ENCODE measurements at regions not wholly inside any gene's neighbourhood (a gene's known extent, or its start where the extent isn't known, plus 50 kb on each side); places are given as distances from the start of the nearest gene placed in this dataset.
"Not testable (repeated sequence)": the region's sequence is repeated elsewhere in the genome, so short reads cannot be mapped to it uniquely, and the experiment has no call there.

DNA sequence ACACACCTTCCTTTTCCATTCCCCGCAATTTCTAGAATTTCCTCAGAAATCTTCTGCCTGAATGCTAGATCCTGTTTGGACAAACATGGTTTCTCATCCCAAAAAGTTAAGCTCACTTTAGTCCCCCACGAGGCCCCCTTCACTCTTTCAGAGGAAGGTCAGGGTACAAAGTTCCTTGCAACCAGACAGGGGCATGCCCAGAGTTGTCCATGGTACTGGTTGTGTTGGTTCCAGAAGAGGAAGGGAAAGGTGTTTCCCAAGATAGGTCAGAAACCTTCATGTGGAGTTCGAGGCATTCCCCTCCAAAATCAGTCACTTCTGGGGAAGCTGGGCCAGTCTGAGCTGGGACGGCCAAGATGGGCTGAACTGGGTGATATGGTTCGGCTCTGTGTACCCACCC lies 167.6 kb upstream of the MAFB start:
- DNase-seq (ENCODE audit: low read depth) = no peak

GRCh38 chr20:40860487-40860902 lies 168.1 kb upstream of the TOP1 start:
- DNase-seq (ENCODE audit: low read depth) = peak; percentile 94

DNA sequence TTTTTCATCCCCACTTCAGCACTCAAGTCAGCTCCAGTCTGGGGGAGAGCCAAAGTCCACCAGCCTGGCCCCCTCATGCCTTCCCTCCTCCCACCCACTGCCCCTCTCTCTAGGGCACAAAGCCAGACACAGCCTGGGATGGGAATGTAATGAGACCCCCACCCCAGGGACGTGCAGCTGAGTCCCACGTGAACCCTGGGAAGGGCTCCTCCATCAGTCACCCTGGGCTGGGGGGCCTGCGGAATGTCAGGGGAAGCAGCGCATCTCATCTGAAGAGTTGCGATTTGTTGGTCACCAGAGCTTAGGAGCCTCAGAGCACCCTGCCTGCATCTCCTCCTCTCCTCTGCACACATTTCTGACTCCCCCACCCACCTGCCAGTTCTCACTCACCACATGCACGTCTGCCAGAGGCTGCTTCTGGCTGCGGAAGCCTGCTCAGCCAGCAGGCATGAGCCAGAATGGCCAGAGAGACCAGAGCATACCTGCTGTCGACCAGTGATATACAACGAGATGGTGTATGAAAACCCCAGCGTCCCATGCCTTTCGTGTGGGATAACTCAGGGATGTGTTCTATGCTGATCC lies 167.1 kb upstream of the TOP1 start:
- no peak for DNase-seq (ENCODE audit: low read depth)

DNA sequence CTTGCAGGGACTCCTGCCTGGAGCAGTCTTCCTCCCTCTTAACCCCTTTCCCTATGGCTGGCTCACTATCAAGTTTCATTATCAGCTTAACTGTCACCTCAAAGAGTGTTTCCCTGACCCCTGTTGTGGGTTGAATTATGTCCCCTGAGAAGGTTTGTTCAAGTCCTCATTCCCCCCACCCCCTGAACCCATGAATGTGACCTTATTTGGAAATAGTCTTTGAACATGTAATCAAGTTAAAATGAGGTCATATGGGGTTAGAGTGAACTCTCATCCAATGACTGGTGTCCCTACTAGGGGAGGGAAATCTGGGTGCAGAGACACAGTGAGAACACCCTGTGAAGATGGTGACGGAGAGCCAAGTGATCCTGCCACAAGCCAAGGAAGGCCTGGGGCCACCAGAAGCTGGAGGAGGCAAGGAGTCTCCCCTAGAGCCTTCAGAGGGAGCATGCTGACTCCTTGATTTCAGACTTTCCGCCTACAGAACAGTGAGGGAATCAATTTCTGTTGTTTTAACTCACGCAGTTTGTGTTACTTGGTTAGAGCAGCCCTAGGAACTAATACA lies 165.2 kb upstream of the TOP1 start:
- DNase-seq (ENCODE audit: low read depth) = no peak

GRCh38 chr20:40864470-40864869 lies 164.2 kb upstream of the TOP1 start:
- DNase-seq (ENCODE audit: low read depth) = no peak

- DNase-seq (ENCODE audit: low read depth) = peak; percentile 69
Measured at GRCh38 chr20:40865095-40865494, 163.5 kb upstream of the TOP1 start.

DNA sequence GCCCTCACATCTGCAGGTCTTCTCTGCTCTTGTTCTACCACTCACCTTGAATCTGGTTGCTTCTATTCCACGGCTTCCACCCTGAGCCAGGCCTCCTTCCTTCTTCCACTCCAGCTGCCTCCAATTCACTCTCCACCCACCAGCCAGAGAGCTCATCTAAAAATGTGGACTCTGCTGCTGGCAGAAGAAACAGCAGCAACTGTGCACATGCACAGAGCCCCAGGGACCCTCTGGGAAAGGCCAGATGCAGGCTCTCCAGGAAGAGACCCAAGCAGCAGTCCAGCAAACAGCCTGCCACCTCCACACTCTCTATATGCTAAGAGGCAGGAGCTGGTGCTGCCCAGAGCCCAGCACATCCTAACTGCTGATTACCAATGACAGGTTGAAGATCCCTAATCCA lies 162.6 kb upstream of the TOP1 start:
- DNase-seq (ENCODE audit: low read depth) = no peak

DNA sequence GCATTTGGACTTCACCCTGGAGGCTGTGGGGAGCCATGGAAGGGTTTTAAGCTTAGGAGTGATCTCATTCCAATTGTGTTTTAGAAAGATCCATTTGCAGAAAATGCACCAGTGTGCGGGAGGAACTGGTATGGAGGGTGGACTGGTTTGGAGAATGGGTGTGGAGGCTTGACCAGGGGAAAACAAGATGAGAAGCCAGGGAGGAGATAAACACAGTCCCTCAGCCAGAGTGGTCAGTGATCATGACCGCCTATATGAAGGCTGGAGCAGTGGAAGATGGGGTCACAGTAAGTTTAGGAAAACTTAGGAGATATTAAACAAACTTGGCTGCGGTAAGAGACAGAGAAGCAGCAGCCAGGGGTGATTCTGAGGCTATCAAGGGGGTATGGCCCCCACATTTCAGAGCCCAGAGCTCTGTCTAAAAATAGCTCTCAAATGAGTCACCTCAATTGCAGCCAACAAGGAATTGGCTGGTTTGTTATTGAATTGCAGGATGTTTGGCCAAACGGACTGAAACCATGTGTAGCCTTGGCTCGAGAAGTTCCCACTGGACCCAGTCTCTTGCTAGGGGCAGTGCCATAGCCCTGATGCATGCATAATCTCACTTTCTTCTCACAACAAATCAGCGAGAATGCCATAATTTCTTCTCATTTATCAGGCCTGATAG lies 159.9 kb upstream of the TOP1 start:
- DNase-seq (ENCODE audit: low read depth) = peak; percentile 96

GRCh38 chr20:40869218-40870147 lies 159.1 kb upstream of the TOP1 start:
- DNase-seq (ENCODE audit: low read depth) = no peak

DNA sequence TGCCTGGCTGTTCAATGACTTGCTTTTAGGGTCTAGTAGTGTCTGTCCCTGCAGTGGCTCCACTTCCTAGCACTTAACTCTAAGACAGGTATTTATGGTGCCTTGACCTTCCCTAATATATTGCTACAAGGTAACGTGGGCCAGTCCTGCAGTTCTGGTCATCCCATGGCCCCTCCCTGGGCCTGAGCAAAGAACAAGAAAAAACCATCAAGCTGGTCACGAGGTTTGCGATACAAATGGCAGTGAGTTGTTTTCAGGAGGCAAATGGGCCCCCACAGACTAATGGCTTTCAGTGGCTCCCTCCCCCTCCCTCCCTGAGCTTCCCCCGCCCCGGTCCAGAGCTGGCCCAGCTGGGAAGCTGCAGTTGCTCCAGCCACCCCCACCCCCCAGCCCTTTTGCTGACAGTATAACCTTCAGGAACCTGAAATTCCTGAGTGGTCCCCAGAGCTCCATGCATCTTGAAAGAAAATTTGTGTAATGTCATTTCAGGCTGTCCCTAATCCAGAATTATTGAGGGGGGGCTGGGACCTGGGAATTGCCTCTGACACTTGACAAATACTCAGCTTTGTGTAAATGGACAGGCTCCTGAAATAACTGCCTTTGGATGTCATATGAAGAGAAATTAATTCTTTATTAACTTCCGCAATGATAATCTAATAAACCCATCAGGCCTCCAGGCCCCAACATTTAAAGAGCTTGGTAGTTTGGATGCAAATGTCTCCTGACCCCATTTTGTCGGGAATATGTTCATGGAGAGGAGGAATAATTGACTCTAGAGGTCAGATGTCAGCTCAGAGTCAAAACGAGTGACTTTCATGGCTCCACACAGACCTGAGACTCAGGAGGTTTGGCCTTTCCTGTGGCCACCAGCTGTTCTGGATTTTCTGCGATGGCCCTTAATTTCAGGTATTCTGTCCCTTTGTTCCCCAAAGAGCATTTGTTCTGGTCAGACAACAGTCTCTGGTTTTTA lies 153.2 kb upstream of the TOP1 start:
- DNase-seq (ENCODE audit: low read depth) = no peak

DNA sequence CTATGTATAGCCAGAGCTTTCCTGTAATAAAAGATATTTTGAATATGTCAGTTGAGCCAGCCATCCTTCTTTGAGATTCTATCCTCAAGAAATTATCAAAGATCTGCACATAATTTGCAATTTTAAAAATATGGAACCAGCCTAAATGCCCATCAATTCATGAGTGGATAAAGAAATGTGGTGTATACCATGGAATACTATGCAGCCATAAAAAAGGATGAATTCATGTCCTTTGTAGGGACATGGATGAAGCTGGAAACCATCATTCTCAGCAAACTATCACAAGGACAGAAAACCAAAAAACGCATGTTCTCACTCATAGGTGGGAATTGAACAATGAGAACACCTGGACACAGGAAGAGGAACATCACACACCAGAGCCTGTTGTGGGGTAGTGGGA lies 150.5 kb upstream of the TOP1 start:
- not testable (repeated sequence) for DNase-seq (ENCODE audit: low read depth)

DNA sequence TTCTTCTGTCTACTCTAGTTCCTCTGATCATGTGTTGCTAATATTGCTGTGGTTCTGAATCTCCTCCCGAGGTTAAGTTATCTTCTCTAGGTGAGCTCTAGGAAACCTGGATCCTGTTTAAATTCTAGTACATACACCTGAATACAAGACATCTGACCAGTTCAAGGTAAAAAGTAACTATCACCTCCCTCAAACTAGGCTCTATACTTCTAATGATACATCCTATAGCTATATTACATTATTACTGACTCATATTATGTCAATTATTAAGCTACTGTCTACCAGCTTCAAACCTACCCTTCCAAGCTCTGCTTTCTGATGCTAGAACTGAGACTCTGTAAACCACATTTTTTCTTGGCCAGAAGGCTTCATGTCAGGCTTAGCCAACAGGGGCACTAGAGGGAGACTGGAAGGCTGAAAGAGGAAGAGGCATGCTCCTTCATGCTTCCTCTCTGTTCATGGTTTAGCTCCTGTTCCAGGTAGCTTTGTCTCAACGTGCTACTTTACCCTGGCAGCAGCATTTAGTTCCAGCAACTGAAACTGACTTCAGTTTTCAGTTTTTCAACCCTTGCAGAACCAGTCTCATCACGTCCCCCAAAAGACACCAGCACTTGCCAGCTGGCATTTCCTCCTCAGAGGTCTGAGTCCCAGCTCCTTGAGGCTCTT lies 148.4 kb upstream of the TOP1 start:
- DNase-seq (ENCODE audit: low read depth) = no peak

DNA sequence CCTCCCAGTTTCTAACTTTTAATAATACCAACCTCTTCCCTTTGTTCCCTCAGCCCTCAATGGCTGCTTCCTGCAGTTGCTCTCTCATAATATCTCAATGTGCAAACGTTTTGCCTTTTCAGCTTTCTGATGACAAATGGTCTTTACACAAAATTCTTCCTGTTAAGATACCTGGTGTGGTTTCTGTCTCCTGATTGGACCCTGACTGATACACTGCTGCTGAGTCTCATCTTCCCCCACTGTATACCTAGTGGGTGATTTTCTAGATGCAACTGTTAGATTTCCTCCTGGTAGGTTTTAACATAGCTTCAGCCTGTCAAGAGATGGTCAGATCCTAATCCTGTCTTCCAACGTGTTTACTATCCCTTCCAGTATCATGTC lies 147.9 kb upstream of the TOP1 start:
- no peak for DNase-seq (ENCODE audit: low read depth)

DNA sequence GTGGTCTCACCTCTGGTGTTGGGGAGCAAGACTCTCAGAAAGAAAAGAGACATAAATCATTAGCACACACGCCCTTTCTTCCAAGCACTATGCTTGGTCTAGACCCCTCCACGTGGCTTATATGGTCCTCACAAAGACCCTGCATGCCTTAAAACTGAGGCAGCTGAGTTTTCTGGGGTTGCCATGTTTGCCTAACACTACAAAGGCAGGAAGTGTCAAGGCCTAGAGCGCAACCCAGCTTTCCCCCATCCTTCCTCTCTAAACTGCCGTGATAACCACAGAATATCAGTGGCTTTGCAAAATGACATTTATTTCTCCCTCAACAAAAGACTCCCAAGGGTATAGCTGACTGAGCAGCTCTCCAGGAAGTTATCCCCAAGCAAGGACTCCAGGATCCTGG lies 146.5 kb upstream of the TOP1 start:
- no peak for DNase-seq (ENCODE audit: low read depth)

- peak; percentile 32 for DNase-seq (ENCODE audit: low read depth)
Measured at GRCh38 chr20:40883097-40883496, 145.5 kb upstream of the TOP1 start.

DNA sequence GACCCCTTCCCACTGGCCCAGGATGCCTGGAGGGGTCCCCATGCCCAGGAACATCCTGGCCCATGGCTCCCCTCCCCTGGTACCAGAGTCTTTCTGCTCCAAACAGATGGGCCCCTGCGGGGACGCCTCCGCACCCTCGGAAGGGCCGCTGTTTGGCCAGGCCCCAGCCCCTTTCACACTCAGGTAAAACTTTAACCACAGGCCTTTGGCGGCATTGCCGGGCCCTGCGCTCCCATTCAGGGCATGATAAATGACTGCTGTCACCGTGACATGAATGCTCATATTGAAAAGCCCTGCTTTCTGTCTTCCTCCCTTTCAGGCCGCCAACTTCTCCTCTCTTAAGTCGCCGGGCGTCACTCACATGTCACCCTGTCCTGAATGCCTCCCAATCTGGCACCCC lies 141.5 kb upstream of the TOP1 start:
- no peak for DNase-seq (ENCODE audit: low read depth)

- not testable (repeated sequence) for DNase-seq (ENCODE audit: low read depth)
Measured at GRCh38 chr20:40889266-40889665, 139.4 kb upstream of the TOP1 start.

DNA sequence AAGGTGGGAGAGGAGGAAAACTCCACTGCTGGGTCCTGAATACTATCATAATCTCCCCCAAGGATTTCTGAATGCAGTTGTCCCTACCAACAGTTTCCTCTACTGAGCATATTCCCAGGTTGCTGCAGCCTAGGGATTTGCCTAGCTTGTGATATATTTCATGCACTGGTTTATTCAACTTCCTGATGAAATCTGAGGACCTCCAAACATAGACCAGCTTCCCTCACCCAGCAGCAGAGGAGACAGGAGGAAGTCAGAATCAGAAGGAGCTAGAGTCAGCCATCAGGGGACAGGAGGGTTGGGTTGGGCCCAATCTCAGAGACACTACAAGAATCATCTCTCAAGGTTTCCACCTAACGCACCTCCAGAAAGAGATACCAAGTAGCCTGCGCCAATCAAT lies 138.4 kb upstream of the TOP1 start:
- no peak for DNase-seq (ENCODE audit: low read depth)

DNA sequence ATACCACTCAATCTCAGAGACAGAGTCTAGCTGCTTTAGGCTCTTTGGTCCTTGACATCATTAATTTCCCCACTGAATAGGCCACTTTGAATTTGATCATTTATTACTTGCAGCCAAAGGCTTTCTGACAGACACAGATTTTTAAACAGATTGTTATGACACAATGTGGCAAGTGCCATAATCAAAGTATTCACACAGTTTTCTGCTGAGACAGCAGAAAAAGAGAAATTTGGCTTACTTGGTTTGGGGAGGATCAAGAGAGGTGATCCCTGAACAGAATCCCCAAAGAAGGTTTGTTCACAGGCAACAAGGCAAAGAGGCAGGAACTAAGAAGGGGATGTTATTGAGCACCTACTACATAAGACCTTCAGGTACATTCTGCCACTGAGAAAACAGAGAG lies 138.0 kb upstream of the TOP1 start:
- DNase-seq (ENCODE audit: low read depth) = no peak

DNA sequence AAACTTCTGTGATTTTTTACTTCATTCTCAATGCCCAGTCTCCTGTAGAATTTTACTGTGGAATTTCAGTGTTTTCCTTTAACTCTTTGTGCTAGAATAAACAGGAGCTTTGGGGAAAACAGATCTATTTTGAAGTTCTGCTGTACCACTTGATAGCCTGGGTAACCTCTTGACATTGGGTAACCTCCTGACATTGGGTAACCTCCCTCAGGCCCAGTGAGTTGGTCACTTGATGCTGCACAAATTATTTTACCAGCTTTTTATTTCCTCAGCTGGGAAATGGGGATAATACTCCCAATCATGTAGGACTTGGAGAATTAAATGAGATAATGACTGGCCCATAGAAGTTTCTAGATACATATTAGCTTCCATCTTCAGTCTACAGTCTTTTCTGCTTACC lies 137.3 kb upstream of the TOP1 start:
- no peak for DNase-seq (ENCODE audit: low read depth)

- no peak for DNase-seq (ENCODE audit: low read depth)
Measured at GRCh38 chr20:40892642-40893041, 136.0 kb upstream of the TOP1 start.
